Left ventricle myocardium superior (tissue), 1 donor: ENCODE measurements at regions not wholly inside any gene's neighbourhood (a gene's known extent, or its start where the extent isn't known, plus 50 kb on each side); places are given as distances from the start of the nearest gene placed in this dataset.
"Not testable (repeated sequence)": the region's sequence is repeated elsewhere in the genome, so short reads cannot be mapped to it uniquely, and the experiment has no call there.

Experiments
- ATAC-seq: fragments of 200-7000 bp; cut with Tn5 transposase; one replicate; pipeline ENCODE4 v1.9.1; 2020; ENCODE audit warnings: mild to moderate bottlenecking, moderate library complexity
- DNase-seq: peaks from one replicate; pipeline ENCODE4 v3.0.0-alpha.2; 2020
- intact Hi-C: fragments of 100-400 bp; cut with micrococcal nuclease; formaldehyde crosslinking; loops from one replicate; pipeline ENCODE4 v1.11.0; 2022
- donor health status: DM: no; HTN: yes; CAD: no; lungs with severe emphysema.

GRCh38 chr14:39626589-39627576 lies 194.7 kb upstream of the FBXO33 start:
- DNase-seq (no peak), ATAC-seq (no peak)
- intact Hi-C loops: no loop called here

GRCh38 chr14:39621678-39622077 lies 189.4 kb upstream of the FBXO33 start:
- ATAC-seq (no peak), DNase-seq (no peak)
- intact Hi-C loops: no loop called here

- no peak for DNase-seq
- ATAC-seq: no peak
Observed at GRCh38 chr14:39621223-39621622, 189.0 kb upstream of the FBXO33 start.

GRCh38 chr14:39617537-39617936 lies 185.3 kb upstream of the FBXO33 start:
- DNase-seq: no peak
- ATAC-seq: no peak
- intact Hi-C loops: no loop called here

More at GRCh38 chr14:39621223-39621622, 189.0 kb upstream of the FBXO33 start:
- intact Hi-C loops: no loop called here

- intact Hi-C loops: no loop called here
- DNase-seq (no peak), ATAC-seq (no peak)
Observed at GRCh38 chr14:39615352-39615751, 183.1 kb upstream of the FBXO33 start.

GRCh38 chr14:39614297-39614923 lies 182.2 kb upstream of the FBXO33 start:
- intact Hi-C loops: no loop called here
- no peak for ATAC-seq
- no peak for DNase-seq

DNA sequence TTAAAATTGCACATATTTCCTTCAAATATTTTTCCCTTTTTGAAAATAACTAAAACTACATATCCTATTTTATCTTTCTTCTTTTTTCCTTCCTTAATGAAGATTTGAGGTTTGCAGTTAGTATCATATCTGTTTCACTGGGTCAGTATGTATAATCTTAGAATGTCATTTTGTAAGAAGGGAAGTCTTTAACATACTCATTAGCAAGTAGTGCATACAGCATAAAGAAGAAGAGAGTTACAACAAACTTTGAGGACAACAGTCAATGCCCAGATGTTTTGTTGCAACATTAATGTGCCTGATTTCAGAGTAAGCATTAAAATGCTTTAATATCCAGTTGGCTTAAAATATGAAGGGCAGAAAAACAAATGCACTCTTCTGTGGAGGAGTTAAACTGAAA lies 176.9 kb upstream of the FBXO33 start:
- DNase-seq (no peak), ATAC-seq (no peak)
- intact Hi-C loops: no loop called here

DNA sequence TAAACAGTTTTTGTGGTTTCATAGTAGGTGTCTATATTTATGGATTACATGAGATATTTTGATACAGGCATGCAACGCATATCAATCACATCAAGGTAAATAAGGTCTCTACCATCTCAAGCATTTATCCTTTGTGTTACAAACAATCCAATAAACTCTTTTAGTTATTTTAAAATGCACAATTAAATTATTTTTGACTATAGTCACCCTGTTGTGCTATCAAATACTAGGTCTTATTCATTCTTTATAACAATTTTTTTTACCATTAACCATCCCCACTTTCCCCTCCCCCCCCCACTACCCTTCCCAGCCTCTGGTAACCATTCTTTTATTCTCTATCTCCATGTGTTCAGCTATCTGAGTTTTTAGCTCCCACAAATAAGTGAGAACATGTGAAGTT lies 175.7 kb upstream of the FBXO33 start:
- intact Hi-C loops: no loop called here
- ATAC-seq (no peak), DNase-seq (no peak)

DNA sequence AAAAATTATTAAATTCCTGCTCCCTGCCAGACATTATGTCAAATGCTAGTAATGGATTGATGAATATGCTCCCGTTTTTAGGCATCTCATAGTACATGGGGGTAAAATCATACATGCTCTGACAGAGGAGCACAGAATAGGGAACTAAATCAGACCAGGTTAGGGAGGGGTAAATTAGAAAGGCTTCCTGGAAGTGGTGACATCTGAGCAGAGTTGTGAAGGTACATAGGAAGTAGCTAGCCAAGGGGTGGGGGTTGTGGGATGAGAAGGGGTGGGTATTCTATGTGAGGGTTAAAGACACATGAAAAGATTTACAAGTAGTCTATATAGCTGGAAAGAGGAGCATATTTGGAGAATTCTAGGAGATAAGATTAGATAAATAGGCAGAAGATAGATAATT lies 171.7 kb upstream of the FBXO33 start:
- DNase-seq (no peak), ATAC-seq (no peak)
- intact Hi-C loops: no loop called here

DNA sequence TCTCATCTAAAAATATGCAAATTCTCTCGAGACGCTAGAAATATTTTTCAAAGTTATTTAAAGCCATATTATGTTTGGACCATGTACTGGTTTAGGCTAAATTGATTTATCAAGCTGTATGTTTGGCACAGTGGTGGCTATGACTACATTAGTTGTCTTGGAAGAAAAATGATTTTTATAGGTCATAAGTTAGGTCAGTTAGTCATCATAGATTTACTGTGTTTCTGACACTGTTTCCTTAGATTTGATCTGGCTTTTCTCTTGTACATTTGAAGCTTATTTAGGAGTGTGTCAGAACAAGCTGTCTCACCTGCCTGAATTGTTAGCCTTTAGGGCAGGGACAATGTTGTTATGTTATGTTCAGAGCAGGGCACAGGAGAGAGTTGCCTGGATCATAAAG lies 161.1 kb upstream of the FBXO33 start:
- ATAC-seq: no peak
- DNase-seq: no peak
- intact Hi-C loops: no loop called here

GRCh38 chr14:39592116-39592789 lies 160.0 kb upstream of the FBXO33 start:
- ATAC-seq: no peak
- DNase-seq: no peak
- intact Hi-C loops: no loop called here

GRCh38 chr14:39589882-39590281 lies 157.6 kb upstream of the FBXO33 start:
- ATAC-seq, intact Hi-C loops, DNase-seq: not testable (repeated sequence)

DNA sequence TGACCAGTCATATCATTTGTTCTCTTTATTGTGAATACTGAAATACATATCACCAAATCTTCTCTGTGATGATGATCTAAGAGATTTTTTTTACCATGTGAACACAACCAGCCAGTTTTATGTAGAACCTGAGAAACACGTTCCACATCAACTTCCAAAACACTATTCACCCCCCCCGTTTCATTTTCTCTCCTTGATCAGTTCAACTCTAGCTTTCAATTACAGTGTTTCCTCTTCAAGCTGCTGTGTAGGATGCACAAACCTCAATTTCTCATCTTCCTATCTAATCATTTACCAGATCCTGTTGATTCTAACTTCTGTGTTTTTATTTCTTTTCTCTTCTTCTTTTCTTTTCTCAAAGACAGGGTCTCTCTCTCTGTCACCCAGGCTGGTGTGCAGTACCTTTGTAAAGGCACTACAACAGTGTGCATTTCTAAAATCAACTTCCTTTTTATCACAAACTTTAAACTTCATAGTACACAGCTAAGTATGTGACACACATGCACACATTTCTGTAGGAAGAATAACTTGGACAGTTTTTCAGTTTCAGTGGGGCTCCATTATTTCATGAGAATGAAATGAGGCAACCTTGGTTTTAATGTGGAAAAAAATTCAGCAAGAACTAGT lies 149.9 kb upstream of the FBXO33 start:
- DNase-seq: no peak
- no peak for ATAC-seq
- intact Hi-C loops: no loop called here

GRCh38 chr14:39581474-39581873 lies 149.2 kb upstream of the FBXO33 start:
- no peak for ATAC-seq
- no peak for DNase-seq
- intact Hi-C loops: no loop called here

GRCh38 chr14:39580696-39581095 lies 148.5 kb upstream of the FBXO33 start:
- DNase-seq (no peak), ATAC-seq (no peak)
- intact Hi-C loops: no loop called here

DNA sequence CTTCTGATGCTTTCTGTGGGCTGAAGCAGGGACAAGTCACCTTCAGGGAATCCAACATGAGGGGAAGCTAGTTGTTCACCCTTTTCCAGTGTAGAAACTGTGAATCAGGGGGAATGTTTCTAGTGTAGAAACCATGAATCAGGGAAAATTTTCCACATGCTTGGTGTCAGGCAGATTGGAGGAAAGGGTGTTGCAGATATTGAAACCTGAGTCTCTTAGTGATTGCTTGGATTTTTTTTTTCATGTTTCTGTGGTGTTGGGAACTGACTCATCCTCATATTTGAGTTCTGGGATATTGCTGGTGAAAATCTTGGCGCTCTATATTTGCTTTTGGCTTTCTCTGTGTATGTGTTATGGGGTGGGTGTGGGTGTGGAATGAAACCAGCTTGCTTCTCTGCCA lies 144.5 kb upstream of the FBXO33 start:
- ATAC-seq (no peak), DNase-seq (no peak)
- intact Hi-C loops: no loop called here

DNA sequence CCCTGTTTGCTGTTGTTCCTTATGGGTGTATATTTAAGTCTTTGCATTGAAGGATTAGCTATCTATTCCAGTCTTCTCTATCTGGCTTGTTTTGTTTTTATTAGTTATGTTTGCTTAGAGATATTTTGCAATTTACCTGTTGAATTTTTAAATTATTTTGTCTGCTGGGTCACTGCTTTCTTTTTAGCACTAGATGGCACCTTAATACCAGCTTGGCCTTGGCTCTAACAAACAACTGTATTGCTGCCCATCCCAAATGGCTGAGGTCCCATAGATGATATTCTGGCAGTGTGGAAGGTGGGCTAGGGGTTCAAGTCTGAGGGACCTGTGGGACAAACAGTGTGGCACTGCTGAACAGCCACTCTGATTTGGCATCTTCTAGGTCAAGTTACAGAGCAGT lies 144.0 kb upstream of the FBXO33 start:
- DNase-seq (no peak), ATAC-seq (no peak)
- intact Hi-C loops: no loop called here

GRCh38 chr14:39568809-39569538 lies 136.7 kb upstream of the FBXO33 start:
- no peak for ATAC-seq
- no peak for DNase-seq
- intact Hi-C loops: no loop called here

DNA sequence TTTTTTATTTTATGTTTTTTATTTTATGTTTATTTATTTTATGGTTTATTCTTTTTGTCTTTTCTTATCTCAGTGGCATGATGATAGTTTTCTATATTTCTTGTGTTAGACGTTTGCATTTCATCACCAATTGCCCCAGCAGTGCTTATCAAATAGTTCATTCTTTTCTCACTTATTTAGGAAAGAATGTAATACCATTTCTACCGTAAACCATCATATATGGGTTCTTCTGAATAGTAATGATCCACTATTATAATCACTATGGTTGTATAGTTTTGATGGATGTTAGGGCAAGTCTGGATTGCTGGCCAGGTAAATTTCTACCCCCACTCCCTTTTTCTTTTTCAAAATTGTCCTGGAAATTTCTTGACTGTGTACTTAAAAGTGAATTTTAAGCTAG lies 134.6 kb upstream of the FBXO33 start:
- ATAC-seq (no peak), DNase-seq (no peak)
- intact Hi-C loops: no loop called here
